Breast epithelium (tissue), 3 donors: ENCODE measurements at regions not wholly inside any gene's neighbourhood (a gene's known extent, or its start where the extent isn't known, plus 50 kb on each side); places are given as distances from the start of the nearest gene placed in this dataset.

ENCODE experiments used
- POLR2A ChIP-seq: fragments of 450-650 bp; IDR thresholded peaks from one replicate; pipeline ENCODE4 v1.6.1; 2016; ENCODE audit warnings: antibody characterized with exemption, mild to moderate bottlenecking, moderate library complexity
- POLR2AphosphoS5 ChIP-seq, 3 donors: sonication (generic); formaldehyde crosslinking; IDR thresholded peaks; one replicate each; pipeline ENCODE4 v1.6.1; 2017; ENCODE audit warnings: antibody characterized with exemption in 3 of 3
- TF ChIP-seq, protein P1 (sequence below), 3 donors: fragments of 450-650 bp; IDR thresholded peaks; one replicate each; pipeline ENCODE4 v1.5.1; 2016 to 2017; ENCODE audit warnings: antibody characterized with exemption in 3 of 3, mild to moderate bottlenecking in 3 of 3, moderate library complexity in 3 of 3

DNA sequence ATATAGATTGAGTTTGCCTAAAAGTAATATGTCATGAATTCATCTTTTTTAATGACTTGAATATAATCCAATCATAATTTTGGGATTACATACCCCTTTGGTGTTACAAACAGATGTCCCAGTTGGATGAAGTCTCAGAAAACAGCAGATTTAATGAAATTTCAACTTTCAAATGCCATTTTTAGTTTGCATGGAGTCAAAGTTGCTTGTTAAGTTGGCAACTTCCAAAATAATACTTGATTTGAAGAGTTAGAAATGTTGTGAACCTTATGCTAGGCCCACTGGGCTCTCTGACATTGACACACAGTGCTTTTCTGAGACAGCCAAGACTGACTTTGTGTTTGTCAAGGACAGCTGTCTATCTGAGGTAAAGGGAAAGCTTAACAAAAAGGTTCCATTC lies 248.1 kb downstream of the KIF20B start:
- TF ChIP-seq, protein P1, sequence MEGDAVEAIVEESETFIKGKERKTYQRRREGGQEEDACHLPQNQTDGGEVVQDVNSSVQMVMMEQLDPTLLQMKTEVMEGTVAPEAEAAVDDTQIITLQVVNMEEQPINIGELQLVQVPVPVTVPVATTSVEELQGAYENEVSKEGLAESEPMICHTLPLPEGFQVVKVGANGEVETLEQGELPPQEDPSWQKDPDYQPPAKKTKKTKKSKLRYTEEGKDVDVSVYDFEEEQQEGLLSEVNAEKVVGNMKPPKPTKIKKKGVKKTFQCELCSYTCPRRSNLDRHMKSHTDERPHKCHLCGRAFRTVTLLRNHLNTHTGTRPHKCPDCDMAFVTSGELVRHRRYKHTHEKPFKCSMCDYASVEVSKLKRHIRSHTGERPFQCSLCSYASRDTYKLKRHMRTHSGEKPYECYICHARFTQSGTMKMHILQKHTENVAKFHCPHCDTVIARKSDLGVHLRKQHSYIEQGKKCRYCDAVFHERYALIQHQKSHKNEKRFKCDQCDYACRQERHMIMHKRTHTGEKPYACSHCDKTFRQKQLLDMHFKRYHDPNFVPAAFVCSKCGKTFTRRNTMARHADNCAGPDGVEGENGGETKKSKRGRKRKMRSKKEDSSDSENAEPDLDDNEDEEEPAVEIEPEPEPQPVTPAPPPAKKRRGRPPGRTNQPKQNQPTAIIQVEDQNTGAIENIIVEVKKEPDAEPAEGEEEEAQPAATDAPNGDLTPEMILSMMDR (IDR thresholded peaks at IDR 0.05), result no peak
- TF ChIP-seq POLR2A (no peak), POLR2AphosphoS5 (IDR thresholded peaks at IDR 0.05) (no peak)
